HG02885 (cell line): ENCODE measurements at regions not wholly inside any gene's neighbourhood (a gene's known extent, or its start where the extent isn't known, plus 50 kb on each side); places are given as distances from the start of the nearest gene placed in this dataset.

Experiments
- ATAC-seq: cut with Tn5 transposase; IDR thresholded peaks from one replicate; pipeline ENCODE4 v1.9.1; 2021; ENCODE audit warnings: mild to moderate bottlenecking; ENCODE audit not compliant: unreplicated experiment, poor library complexity

DNA sequence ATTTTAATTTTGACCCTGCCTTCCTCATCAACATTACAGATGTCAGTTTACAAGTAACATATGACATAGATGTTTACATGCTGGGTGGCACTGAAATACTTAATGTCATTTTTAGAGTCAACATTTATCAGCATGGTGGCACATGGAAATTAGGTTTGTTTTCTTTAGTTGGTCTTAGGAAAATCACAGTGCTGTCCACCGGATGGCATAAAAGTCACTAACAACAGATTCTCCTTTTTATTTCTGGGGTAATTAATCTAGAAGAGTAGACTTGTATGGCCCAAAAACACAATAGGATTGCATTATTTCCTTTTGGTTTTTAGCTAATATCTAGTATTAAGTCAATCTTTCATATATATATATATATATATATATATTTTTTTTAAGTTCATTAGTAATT is 88.6 kb upstream of the HHIP start:
- ATAC-seq, result no peak

DNA sequence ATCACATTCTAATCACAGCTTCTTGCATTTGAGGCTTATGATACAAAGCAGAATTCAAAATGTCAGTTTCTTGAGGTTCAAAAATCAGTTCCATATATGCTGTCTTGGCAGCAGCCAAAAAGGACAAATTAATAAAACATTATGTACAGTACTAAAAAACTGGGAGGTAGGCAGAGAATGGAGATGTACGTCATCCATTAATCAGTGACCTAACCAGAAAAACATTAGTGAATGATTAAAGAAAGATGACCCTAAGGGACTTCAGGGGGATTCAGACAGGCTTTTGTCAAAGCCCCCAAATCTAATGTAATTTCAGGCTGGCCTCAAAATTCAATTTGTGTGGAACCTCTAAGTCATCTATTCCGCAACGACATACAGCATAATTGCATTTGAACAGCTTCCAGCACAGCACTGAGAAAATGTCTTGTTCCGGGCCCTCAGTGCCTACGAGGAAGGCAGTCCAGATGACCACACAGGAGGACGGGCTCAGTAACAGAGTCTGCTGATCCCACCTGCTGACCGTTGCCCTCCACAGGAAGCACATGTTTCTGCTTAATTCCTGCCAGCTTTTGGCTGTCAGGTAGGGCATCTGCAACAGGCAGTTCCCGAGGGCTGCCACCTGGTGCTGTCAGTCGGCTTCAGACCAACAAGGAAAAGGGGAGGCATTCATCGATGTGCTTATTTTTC is 83.8 kb upstream of the HHIP start:
- ATAC-seq, result no peak

DNA sequence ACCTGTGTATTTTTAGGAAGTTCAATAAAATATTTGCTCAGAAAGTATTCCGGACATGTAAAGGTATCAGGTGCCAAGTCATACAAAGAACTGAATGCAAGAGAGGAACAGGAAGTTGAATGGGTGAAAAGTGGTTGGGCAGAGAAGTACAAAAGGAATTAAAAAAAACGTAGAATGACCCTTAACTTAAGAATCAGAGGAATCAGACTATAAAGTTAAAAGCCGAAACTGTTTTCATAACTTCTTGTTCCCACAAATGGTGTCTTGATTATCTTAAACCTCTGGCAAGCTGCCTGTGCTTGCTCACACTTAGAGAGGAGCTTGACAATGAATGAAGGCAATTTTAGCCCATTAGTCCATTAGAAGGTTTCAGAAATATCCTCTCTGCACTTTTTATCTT is 81.6 kb upstream of the HHIP start:
- no peak for ATAC-seq

DNA sequence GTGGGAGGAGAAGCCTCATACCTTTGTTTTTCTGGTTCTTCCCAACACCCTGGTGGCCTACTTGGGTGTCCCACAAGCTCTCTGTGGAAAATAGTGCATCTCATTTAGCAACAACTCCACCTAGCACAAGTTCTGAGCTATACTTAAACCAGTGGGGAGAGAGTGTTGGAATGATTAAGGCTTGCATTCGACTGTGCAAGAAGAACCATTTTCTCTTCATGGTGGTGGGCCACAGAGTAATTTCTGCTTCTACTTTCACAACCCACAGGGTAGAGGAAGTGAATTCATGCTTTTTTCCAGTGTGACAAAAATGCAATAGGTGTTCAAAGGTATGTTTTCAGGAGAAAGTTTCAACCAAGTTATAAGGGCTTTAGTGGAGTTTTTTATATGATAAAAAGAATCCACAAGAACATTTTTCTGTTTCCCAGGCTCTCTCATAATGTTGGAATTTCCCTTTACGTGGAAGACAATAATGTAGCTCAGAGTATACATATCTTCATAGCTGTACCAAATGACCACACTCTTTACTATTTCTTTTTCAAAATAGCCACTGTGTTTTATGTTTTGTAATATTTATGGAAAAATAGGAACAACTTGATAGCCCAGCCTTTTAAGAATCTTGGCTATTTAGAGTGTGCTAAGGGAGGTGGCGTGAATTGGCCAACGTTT is 80.3 kb upstream of the HHIP start:
- peak; percentile 75 for ATAC-seq

DNA sequence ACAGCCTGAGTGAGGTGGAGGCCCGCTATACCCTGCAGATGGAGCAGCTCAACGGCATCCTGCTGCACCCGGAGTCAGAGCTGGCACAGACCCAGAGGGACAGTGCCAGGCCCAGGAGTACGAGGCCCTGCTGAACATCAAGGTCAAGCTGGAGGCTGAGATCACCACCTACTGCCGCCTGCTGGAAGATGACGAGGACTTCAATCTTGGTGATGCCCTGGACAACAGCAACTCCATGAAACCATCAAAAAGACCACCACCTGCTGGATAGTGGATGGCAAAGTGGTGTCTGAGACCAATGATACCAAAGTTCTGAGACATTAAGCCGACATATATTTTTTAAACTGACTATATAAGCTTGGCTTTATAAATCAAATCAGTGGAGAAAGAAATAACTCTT is 73.3 kb upstream of the HHIP start:
- no peak for ATAC-seq

DNA sequence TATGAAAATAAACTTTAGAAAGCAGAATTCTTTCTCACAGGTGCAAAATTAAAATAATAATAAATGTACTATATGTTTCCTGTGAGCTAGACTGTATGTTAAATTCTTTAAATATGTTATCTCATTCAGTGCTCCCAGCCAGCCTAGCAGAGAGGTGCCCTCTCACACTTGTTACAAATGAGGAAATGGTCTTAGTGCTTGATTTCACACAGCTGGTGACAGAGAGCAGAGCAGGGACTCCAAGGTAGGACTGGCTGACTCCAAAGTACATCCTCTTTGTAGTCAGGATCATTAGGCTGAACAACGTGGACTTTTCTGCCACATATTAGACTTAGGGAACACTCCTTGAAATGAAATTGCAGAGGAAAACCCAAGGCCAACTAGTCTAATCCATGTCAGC is 72.0 kb upstream of the HHIP start:
- peak; percentile 67 for ATAC-seq

DNA sequence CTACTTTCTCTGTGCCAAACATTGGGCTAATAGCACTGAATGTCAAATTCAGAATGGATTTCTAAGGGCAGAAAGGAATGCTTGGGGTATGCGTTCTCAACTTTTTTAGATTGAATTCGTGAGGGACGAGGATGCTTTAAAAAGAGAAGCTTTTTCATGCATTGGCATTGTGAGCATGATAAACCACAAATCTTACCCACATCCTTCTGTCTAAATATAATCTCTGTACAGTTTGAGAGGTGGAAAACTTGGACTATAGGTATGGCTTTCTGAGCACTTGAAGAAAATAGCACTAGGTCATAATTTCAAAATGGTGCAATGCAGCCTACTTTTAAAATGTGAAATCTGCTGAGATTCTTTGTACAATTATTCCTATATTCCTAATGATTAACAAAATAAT is 71.4 kb upstream of the HHIP start:
- no peak for ATAC-seq

DNA sequence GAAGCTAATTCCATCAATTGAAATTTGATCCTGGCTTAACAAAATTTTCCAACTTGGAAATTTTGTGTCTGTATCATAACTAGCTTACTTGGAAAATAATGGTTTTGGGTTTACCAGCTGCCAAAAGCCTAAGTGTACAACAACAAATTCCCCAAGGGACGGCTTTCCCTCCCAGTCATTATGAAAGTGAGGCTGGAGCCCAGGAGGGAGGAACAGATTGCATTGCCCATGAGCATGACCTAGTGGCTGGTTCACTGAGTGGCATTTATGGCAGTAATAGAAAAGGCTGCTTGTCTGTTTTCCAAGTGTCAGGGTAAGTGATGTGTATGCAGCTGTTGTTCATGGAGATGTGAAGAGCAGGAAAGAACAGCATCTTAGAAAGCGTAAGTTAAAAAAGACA is 70.8 kb upstream of the HHIP start:
- peak; percentile 54 for ATAC-seq

DNA sequence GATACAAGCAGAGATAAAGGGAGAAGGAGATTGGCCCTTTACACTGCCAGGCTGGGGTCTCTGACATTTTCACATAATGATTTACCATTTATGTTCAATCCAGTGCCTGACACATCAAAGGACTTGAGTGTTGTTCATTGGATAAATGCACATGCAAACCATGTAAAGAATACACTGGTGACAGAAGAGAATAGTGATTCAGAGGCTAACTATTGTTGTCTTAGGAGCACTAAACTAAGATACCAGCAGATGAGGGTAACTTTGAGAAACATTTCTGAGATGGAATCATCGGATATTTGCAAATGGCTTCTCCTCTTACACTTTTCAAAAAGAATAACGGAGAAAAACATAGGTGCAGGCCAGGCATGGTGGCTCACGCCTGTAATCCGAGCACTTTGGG is 67.3 kb upstream of the HHIP start:
- ATAC-seq, result no peak

DNA sequence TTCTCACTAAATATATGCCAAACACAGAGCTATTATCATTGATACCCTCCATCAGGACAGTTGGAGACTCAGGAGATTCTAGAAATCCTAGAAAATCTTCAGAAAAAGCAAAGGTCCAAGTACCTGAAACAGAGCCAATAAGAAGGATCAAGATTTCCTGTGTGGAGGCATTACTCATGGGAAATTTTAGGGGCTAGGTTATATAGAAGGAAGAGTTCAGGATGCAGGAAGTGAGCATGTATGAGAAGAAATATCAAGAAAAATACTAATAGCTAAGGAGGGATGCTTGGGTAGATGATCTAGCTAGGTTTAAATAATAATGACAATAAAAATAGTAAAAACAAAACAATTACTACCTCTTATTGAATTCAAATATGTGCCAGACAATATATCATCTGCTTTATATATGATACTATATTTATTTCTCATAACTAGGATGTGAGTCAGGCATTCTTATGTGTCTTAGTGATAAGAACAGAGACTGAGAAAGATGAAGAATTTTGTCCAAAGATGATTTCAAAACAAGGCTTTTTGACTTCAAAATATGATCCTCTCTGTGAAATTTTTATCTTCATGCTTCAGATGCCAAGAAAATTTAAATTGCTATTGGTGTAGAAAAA is 66.4 kb upstream of the HHIP start:
- ATAC-seq, result no peak

DNA sequence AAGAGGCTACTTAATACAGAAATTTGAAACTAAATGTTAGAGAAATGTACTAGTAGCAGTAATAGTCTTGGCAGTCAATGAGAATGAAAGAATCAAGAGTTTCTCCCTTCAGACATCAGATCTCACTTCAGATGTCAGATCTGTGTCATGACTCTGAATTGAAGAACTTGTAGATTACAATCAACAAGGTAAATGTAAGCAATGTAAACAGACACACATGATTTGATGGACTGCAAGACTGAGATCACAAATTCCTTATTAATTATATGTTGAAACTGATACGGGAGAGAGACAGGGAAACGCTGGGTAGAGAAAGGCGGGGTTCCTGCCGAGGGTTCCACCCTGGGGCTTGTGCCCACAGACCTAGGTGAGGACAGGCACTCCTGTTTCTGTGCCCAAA is 65.5 kb upstream of the HHIP start:
- ATAC-seq, result no peak

DNA sequence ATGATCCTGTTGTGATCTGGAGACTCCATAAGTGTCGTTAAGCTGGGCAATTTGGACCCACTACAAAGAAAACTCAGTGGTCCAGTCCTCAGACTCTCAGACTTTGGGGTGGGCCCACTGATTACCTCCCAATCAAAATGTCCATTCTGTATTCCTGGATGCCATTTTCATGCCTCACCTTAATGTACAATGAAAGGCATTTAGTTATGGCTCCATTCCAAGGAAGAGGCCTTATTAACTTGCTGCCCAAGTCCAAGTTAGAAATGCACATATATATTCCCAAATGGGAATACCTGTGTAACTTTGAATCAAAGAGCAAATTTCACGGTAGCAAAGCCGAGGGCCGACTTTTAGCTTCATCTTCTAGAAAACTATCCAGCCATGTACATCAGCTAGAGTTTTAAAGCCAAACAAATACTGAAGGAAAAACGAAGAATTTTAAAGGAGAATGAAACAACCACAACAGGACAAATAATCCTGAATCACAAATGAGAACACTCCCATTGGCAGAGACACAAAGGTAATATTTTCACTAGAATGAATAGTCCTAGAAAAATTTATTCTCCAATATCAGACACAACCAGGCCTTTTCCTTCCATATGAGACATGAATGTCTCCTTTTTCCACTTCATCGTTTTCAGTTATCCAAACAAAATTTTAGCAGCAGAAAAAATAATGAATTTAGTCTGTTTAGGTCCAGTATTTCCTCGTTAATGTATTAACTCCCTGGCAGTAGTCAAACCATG is 63.7 kb upstream of the HHIP start:
- no peak for ATAC-seq

DNA sequence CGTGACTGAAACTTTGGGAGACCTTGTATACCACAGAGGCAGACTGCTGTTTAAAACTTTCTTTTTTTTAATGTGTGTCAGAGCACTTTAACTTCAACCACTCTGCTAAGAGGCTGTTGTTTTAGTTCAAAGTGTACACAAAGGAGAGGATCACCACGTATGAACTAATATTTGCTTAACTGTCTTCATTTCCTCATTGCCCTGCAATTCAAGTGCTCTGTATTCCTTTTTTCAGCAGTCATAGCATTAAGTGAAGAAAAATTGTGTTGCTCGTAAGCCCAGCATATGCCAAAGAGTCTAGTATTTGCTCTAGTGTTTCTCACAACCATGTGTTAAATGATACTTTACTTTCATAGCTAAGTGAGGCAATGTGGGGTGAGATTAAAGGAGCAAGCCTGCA is 63.0 kb upstream of the HHIP start:
- no peak for ATAC-seq

DNA sequence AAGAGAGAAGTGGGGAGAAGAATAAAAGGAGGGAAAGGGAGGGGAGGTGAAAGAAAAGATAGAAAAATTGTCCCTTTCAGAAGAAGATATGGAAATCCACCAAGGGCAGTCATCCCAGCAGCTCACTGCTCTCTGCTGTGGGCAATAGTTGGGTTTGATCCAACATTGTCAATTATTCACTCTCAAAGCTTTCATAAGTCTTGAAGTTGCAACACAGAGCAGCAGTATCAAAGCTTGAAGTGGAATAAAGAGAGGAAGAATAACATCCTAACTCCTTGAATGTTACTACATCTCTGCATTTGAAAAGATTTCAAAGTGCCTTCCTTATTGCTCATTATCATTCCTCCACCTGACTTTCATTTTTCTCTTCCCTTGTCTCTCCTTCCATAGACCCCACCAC is 62.3 kb upstream of the HHIP start:
- ATAC-seq, result no peak

DNA sequence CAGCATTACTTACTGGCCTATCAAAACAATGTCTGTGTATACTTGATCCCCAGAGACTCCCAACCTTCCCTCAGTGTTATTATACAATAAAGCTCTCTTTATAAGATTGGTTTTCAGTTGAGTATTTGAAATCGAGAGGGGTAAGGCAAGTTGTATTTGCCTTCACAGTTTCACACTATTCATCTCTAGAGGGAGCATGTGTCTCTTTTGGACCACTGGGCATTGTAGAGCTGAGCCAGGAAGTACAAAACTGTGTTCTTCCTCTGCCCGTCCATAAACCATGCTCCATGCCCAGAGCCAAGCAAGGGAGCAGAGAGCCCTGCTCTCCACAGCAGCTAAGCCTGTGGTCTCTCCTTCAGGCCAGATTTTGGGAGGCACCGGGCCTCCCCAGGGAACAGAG is 61.5 kb upstream of the HHIP start:
- ATAC-seq, result no peak

DNA sequence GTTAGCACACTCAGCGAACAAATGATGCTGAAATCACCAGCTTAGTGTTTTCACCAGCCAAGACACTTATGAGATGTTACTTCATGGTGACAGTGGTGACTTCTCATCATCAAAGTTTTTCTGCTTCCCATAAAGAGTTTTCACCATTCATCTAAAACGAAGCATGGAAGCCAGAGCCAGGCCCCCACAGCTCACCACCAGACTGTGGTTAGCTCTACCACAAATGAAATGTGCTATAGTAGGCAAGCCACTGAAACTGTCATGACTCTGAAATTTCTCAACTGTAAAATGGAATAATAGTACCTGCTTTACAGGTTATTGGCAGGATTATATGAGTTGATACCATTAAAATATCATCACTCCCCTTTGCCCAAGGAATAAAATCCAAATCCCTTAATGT is 56.4 kb upstream of the HHIP start:
- ATAC-seq, result no peak

DNA sequence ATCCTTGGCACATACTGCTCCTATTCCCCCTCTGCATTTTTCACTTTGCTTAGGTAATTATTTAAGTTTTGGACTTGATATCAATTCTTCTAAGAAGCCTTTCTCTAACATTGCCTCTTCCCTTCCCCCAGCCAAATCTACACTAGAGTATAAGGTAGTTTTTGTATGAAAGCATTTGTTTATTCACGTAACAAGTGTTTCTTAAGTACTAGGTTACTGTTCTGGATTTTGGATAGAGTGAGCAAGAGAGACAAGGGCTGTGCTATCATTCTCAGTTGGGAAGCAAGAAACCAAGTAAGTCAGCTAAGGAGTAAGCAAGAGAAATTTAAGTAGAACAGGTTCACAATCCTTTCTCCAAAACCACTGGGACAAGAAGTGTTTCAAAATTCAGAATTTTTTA is 55.9 kb upstream of the HHIP start:
- ATAC-seq, result no peak

DNA sequence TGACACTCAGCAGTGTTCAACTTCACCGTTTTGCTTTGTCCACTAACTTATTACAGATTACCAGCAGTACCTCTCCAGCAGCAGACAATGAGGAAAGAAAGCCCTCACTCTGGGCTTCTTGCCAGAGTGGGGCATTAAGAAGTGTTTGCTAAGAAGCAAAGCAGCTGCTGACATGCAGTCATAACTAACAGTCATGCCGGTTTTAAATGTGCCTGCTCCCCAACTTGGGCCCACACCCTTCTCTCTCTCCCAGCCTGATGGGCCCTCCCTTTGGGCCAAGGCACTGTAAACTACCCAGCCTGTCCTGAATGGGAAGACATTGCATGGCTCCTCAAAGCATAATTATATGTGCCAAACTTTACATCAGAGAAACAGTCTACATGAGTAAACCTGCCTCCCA is 54.6 kb upstream of the HHIP start:
- ATAC-seq, result no peak

DNA sequence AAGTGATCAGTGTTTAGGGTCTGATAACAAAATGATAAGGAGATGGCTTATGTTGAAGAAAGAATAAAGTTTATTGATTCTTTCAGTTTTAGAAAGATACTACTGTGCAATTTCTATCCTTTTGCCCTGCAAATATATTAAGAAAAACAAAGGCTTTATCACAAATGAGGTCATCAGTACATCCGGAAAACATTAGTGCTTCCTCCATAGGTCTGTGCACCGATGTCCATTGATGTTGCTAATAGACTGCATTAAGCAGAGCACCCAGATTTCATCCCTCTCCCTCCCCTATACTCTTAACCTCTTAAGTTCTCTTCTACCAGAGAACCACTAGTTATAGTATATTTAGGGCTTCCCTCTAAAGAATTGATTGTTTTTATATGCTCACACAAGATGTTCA is 53.7 kb upstream of the HHIP start:
- ATAC-seq, result no peak

DNA sequence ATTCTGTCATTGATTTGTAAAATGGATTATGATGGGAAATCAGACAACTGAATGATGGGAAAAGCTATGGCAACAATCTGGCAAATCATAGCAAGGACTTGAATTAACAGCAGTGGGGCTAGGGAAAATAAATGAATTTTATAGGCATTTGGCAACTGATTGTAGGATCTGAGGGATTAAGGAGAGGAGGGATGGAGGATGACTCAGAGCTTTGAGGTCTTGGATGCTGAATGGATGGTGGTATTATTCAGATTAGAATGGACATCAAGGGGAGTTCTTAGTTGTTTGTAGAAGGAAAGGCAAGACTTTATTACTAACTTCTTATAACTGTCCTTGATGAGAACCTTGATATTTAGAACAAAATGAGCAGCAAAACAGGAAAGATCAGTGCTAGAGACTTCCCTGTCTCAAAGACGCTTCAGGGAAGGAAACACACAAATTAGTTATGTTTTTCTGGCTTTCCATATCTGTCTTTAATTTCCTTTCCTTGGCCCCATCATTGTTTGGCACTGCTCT is 51.4 kb upstream of the HHIP start:
- ATAC-seq, result no peak

DNA sequence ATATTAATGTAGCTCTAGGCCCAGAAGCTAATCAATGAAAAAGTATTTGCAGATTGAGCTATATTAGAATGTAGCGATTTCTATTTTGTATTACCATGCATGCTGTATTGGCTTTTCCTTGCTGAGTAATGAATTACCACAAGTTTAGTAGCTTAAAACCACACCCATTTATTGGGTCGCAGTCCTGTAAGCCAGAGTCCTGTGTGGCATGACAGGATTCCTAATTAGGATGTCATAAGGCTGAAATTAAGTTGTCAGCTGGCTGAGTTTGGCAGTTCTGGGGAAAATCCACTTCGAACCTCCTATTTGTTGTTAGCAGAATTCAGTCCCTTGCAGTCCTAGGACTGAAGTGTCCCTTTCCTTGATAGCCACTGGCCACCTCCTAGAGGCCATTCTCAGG is 50.3 kb upstream of the HHIP start:
- ATAC-seq, result no peak
